PC-9 (cell line): ENCODE measurements at regions not wholly inside any gene's neighbourhood (a gene's known extent, or its start where the extent isn't known, plus 50 kb on each side); places are given as distances from the start of the nearest gene placed in this dataset.

Experiments
- CTCF ChIP-seq: fragments of 200-600 bp; sonication (generic); conservative IDR thresholded peaks from 2 replicates; pipeline ENCODE4 v1.6.1; 2017; ENCODE audit warnings: mixed run types, antibody characterized with exemption, mild to moderate bottlenecking, moderate library complexity
- EZH2 ChIP-seq: fragments of 200-600 bp; sonication (generic); IDR thresholded peaks from 2 replicates; pipeline ENCODE4 v1.8.0; 2017; ENCODE audit warnings: antibody characterized with exemption, low read depth

- no peak for TF ChIP-seq CTCF
- TF ChIP-seq EZH2 = no peak
Measured at GRCh38 chr2:163453920-163454319, 281.9 kb downstream of the FIGN start.
